Ascending aorta (tissue), 2 donors: ENCODE measurements at regions not wholly inside any gene's neighbourhood (a gene's known extent, or its start where the extent isn't known, plus 50 kb on each side); places are given as distances from the start of the nearest gene placed in this dataset.
"Not testable (repeated sequence)": the region's sequence is repeated elsewhere in the genome, so short reads cannot be mapped to it uniquely, and the experiment has no call there.

Source experiments
- DNase-seq, 2 donors: peaks; one replicate each; pipeline ENCODE4 v3.0.0-alpha.2; 2019; ENCODE audit warnings: low spot score in 2 of 2
- H3K27ac ChIP-seq, 2 donors: fragments of 200-600 bp; sonication (generic); one replicate each; pipeline ENCODE4 v1.5.1; 2016 to 2017; ENCODE audit warnings: mild to moderate bottlenecking in 1 of 2
- H3K27me3 ChIP-seq: fragments of 200-600 bp; sonication (generic); one replicate; pipeline ENCODE4 v1.5.1; 2017
- H3K36me3 ChIP-seq, 2 donors: fragments of 200-600 bp; sonication (generic); one replicate each; pipeline ENCODE4 v1.5.1; 2016
- H3K4me1 ChIP-seq, 2 donors: fragments of 200-600 bp; sonication (generic); one replicate each; pipeline ENCODE4 v1.5.1; 2016 to 2017; ENCODE audit warnings: mild to moderate bottlenecking in 1 of 2
- H3K4me3 ChIP-seq, 2 donors: fragments of 200-600 bp; sonication (generic); one replicate each; pipeline ENCODE4 v1.5.1; 2016 to 2017; ENCODE audit warnings: mild to moderate bottlenecking in 1 of 2
- H3K9me3 ChIP-seq, 2 donors: fragments of 200-600 bp; sonication (generic); one replicate each; pipeline ENCODE4 v1.5.1; 2016
- CTCF ChIP-seq, 3 experiments: fragments of 200-600 bp in 2 of 3; fragments of 450-650 bp in 1 of 3; sonication (generic) in 2 of 3; IDR thresholded peaks; one replicate each; pipeline ENCODE4 v1.5.1; 2016 to 2019; ENCODE audit warnings: antibody characterized with exemption in 3 of 3, mild to moderate bottlenecking in 1 of 3, moderate library complexity in 1 of 3
- intact Hi-C: fragments of 100-400 bp; cut with DNase I; formaldehyde crosslinking; loops from one replicate; pipeline ENCODE4 v1.15.1; 2023

DNA sequence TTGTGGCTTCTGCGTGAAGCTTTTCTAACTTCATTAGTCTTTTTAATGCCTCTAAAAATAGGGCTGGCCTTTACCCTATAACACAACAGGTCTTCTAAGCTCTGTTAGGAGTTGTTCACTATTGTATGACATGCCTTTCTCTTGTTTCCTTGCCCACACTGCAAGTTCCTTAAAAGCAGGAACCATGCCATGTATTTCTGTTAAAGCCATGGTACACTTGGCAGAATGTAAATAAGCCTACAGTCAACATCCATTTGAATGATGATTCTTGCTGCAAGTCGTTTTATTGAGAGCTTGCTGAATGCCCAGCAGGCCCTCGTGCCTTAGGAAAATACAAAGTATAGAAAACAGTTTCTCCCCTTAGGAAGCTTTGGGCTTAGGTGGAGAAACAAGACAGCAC lies 214.6 kb downstream of the DUSP10 start:
- no peaks in the 10 kb centered on the region for H3K27me3 ChIP-seq
- H3K27ac ChIP-seq: no peak overlapping the region
- intact Hi-C loops: no loop called here
- no peak for DNase-seq
- H3K36me3 ChIP-seq: no peaks in the 10 kb centered on the region
- no peaks in the 10 kb centered on the region for H3K9me3 ChIP-seq
- H3K4me3 ChIP-seq: no peak overlapping the region
- no peak for TF ChIP-seq CTCF (IDR thresholded peaks at IDR 0.05)
- no peaks in the 10 kb centered on the region for H3K4me1 ChIP-seq

DNA sequence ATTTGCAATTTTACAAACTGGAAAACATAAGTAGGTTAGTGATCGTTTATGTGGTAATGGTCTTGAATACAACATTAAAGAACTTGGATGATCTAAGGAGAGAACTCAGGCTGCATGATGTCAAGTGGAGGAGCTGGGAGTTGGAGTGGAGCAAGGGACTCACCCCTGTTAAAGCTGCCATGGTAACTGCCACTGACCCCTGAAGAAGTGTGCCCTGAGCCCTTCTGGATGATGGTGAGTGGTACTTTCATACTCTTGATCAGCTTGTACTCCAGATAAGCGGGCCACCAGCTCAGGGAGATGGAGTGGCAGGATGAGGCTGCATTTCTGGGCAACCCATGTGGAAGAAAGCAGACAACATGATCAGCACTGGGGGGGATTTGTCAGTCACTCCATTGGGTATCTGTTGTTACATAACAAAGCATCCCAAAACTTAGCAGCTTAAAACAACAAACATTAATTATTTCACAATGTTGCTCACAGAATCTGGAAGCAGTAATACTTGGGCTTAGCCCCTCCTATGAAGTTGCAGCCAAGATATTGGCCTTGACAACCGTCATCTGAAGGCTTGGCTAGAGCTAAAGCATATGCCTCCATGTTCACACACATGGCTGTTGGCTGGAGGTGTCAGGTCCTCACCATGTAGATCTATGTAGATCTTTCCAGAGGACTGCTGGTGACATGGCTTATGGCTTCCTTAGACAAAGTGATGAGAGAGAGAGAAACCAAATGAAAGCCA lies 213.8 kb downstream of the DUSP10 start:
- DNase-seq: no peak

DNA sequence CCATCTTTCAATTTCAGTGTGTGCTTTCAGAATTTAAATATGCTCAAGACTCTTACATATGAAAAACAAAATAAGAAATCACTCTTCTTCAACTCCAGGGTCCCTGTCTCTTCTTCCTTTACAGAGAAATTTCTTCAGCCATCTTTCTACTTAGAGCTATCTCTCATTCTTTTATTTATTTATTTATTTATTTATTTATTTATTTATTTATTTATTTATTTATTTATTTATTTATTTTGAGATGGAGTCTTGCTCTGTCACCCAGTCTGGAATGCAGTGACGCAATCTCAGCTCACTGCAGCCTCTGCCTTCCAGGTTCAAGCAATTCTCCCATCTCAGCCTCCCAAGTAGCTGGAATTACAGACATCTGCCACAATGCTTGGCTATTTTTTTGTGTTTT lies 211.7 kb downstream of the DUSP10 start:
- H3K27me3 ChIP-seq, H3K4me1 ChIP-seq, intact Hi-C loops, H3K9me3 ChIP-seq, H3K27ac ChIP-seq, DNase-seq, H3K36me3 ChIP-seq, H3K4me3 ChIP-seq: not testable (repeated sequence)

More for the DNA sequence above, 213.8 kb downstream of the DUSP10 start:
- H3K27ac ChIP-seq: no peak overlapping the region
- no peak for TF ChIP-seq CTCF (IDR thresholded peaks at IDR 0.05)
- H3K27me3 ChIP-seq: no peaks in the 10 kb centered on the region
- no peaks in the 10 kb centered on the region for H3K4me1 ChIP-seq
- no peaks in the 10 kb centered on the region for H3K9me3 ChIP-seq
- H3K4me3 ChIP-seq: no peak overlapping the region
- no peaks in the 10 kb centered on the region for H3K36me3 ChIP-seq
- intact Hi-C loops: no loop called here

DNA sequence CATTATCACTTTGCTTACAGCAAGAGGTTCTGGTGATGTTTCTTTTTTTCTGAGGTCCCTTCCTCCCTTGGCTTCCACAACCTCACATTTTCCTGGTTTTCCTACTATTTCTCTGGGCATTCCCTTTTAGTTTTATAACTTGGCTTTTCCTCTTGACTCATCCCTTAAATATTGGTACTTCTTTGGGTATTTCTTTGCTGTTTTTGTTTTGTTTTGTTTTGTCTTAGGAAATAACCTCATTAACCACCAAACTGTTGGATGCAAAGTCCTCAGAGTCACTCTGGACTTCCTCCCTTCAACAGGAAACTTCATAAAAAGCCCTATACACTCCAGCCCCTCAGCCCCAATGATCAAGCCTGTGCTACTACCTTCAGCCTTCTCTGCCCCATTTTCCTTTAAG lies 211.1 kb downstream of the DUSP10 start:
- Histone ChIP-seq H3K36me3 (no peaks in the 10 kb centered on the region), H3K27ac (no peak overlapping the region), H3K4me1 (no peaks in the 10 kb centered on the region), H3K27me3 (no peaks in the 10 kb centered on the region), H3K4me3 (no peak overlapping the region), H3K9me3 (no peaks in the 10 kb centered on the region)
- intact Hi-C loops: no loop called here
- TF ChIP-seq CTCF (IDR thresholded peaks at IDR 0.05): no peak
- DNase-seq: no peak

DNA sequence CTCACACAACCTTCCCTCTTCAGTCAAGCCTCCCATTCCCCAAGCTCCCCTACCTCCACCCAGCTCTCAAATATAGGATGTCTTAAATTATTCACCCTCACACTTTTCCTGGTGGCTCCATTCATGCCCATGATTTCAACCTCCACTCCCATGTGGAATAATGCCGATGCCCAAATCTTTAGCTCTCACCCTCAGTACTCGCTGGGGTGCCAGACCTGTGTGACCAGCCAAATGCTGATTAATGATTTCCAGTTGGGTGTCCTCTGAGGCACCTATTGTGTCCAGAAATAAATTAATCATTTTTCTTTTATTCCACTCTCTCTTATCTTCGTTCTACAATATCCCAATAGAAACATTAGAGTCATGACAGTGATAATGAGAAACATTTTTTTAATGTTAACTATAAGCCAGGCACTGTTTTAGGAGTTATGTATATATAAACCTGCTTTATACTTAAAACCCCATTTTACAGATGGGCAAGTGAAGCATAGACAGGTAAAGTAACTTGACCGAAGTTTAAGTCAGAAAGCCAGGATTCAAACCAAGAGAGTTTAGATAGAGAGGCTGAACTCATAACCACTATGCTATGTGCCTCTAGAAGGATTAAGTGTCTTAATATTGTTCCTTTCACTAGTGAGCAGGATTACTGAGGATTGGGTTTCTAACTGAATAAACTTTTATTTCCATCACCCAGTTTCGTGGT lies 209.7 kb downstream of the DUSP10 start:
- intact Hi-C loops: no loop called here
- H3K4me1 ChIP-seq: no peaks in the 10 kb centered on the region
- no peak for TF ChIP-seq CTCF (IDR thresholded peaks at IDR 0.05)

DNA sequence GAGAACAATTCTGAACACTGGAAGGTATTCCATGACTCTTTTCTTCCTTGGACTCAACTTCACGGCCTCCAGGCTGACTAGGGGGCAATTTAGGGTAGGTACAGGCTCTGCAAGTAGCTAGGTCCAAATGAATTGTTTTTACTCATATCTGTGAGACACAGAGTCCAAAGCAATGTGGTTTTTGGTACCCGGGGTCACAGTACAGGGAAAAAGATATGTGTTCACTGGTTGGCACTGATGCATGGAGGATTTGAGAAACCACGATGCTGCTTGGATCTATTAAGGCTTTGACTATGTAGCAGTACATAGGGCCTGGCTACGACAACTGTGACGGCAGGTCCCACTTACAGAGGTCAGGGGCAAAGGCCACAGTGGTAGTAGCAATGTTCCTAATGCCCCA lies 200.6 kb downstream of the DUSP10 start:
- DNase-seq: no peak
- H3K4me1 ChIP-seq: no peaks in the 10 kb centered on the region
- H3K9me3 ChIP-seq: no peaks in the 10 kb centered on the region
- no peak overlapping the region for H3K4me3 ChIP-seq
- H3K27me3 ChIP-seq: no peaks in the 10 kb centered on the region
- no peak overlapping the region for H3K27ac ChIP-seq
- no peak for TF ChIP-seq CTCF (IDR thresholded peaks at IDR 0.05)
- no peaks in the 10 kb centered on the region for H3K36me3 ChIP-seq
- intact Hi-C loops: no loop called here

More for the DNA sequence above, 209.7 kb downstream of the DUSP10 start:
- no peak overlapping the region for H3K4me3 ChIP-seq
- H3K27ac ChIP-seq: no peak overlapping the region
- no peaks in the 10 kb centered on the region for H3K27me3 ChIP-seq
- no peaks in the 10 kb centered on the region for H3K9me3 ChIP-seq
- DNase-seq: no peak
- no peaks in the 10 kb centered on the region for H3K36me3 ChIP-seq
